Astrocyte of the cerebellum (primary cell): ENCODE measurements at regions not wholly inside any gene's neighbourhood (a gene's known extent, or its start where the extent isn't known, plus 50 kb on each side); places are given as distances from the start of the nearest gene placed in this dataset.

Source experiments
- DNase-seq: peaks from one replicate; pipeline ENCODE4 v3.0.0-alpha.2; 2011; ENCODE audit warnings: low read depth
- H3K4me3 ChIP-seq: 2 replicates; pipeline ENCODE4 v1.5.1; 2011; ENCODE audit warnings: mild to moderate bottlenecking, low read depth, low read length, moderate library complexity
- CTCF ChIP-seq: IDR thresholded peaks from 2 replicates; pipeline ENCODE4 v1.5.1; 2012; ENCODE audit warnings: low read length, low read depth, moderate library complexity, mild to moderate bottlenecking; ENCODE audit errors: missing control alignments
- in situ Hi-C: cut with HindIII; loops from 2 replicates; pipeline ENCODE4 v1.10.0; 2017; ENCODE audit warnings: low sequenced_read_pairs

GRCh38 chr18:7304061-7304370 is 73.1 kb downstream of the LRRC30 start:
- in situ Hi-C loops, result no loop called here
- H3K4me3 ChIP-seq, result no peak overlapping the region
- TF ChIP-seq CTCF, result no peak
- DNase-seq, result no peak

GRCh38 chr18:7305416-7305815 is 74.5 kb downstream of the LRRC30 start:
- H3K4me3 ChIP-seq, result no peak overlapping the region
- in situ Hi-C loops, result no loop called here
- TF ChIP-seq CTCF, result no peak
- DNase-seq, result no peak

GRCh38 chr18:7307030-7307429 is 76.1 kb downstream of the LRRC30 start:
- no peak overlapping the region for H3K4me3 ChIP-seq
- DNase-seq, result no peak
- in situ Hi-C loops, result no loop called here
- no peak for TF ChIP-seq CTCF

- no peak for TF ChIP-seq CTCF
- DNase-seq, result no peak
- in situ Hi-C loops, result no loop called here
- no peak overlapping the region for H3K4me3 ChIP-seq
These were observed 76.6 kb downstream of the LRRC30 start for GRCh38 chr18:7307526-7307925.

- in situ Hi-C loops, result no loop called here
- TF ChIP-seq CTCF, result no peak
- H3K4me3 ChIP-seq, result no peak overlapping the region
- DNase-seq, result no peak
These were observed 86.9 kb downstream of the LRRC30 start for GRCh38 chr18:7317804-7318231.

GRCh38 chr18:7319161-7319560 is 88.3 kb downstream of the LRRC30 start:
- H3K4me3 ChIP-seq, result no peak overlapping the region
- in situ Hi-C loops, result no loop called here

More at GRCh38 chr18:7319161-7319560, 88.3 kb downstream of the LRRC30 start:
- DNase-seq, result no peak
- no peak for TF ChIP-seq CTCF
